ENCODE measurements at regions not wholly inside any gene's neighbourhood (a gene's known extent, or its start where the extent isn't known, plus 50 kb on each side); places are given as distances from the start of the nearest gene placed in this dataset.

DNA sequence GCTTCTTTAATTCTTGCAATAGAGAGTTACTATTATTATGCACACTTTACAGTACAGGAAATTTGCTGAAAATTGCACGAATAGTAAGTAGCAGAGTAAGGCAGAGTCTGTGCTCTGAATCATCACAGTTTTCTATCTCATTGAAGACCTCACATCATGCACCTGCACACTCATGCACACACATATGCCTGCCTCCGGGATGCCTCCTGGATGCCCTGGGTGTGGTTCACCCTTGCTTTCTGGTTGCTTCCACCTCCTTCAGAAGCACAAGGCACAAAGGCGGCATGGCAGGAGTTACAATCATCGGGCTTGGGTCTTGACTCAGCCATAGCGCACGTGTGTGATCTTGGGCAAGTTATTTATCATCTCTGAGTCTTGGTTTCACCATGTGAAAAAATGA is 564.0 kb downstream of the VRK1 start:
- H3K27ac ChIP-seq, result no peak overlapping the region
- TF ChIP-seq ZFX (IDR thresholded peaks at IDR 0.05; ENCODE audit: borderline replicate concordance), result no peak
- no peak for TF ChIP-seq CTCF (IDR thresholded peaks at IDR 0.05)

DNA sequence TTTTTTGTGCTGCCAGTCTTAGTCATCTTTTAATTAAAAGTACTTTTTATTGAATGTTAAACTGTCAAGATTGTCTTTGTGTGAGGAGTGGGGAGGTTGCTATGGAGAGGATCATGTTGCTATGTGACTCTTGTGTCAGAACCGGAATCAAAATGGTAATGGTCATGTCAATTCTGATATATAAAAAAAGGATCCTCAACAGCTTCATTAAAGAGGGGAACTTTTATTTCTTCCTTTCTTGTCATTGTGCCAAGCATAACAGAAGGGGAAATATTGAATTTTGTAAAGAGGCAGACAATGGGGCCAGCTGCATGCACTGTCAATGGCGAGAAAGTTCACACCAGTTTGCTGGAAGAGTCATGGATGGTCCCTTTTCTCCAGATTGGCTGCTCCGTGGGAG is 564.8 kb downstream of the VRK1 start:
- H3K27ac ChIP-seq, result no peak overlapping the region
- TF ChIP-seq CTCF (IDR thresholded peaks at IDR 0.05), result no peak
- no peak for TF ChIP-seq ZFX (IDR thresholded peaks at IDR 0.05; ENCODE audit: borderline replicate concordance)

DNA sequence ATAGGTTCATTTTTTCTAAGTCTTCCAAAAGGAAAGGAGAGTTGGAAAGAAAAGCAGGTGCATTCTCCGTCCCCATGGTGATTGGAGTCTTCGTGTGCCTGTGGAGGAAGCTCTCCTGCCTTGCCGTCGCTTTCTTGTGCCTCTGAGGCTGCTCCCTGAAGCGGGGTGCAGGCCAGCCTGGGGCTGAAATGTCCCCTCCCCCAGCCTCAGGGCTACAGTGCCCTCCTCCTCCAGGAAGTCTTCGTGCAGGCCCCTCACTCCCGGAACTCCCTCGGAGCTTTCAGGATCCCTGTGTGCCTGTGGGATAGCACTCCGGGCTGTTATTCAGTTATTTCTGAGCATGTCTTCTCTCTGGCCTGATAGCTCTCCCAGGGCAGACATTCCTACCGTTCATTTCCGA is 569.2 kb downstream of the VRK1 start:
- no peak overlapping the region for H3K27ac ChIP-seq

DNA sequence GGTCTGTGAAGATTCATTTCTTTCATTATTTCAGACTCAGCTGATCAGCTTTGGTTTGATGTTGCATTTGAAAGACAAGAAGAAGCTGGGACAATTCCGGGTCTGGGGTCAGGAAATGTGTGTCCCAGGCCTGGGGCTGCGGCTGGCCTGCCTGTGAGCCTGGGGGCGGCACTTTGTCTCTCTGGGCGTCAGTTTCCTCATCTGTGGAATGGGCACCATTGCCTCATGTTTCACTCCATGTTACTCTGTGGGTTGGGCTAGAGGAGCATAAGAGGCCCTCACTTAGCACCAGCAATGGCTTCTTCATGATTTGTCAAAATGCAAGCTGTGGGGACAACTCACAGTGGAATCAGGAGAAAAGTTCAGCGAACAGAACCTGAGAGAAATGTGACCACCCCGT is 570.1 kb downstream of the VRK1 start:
- no peak overlapping the region for H3K27ac ChIP-seq
- TF ChIP-seq CTCF (IDR thresholded peaks at IDR 0.05) (no peak), ZFX (IDR thresholded peaks at IDR 0.05; ENCODE audit: borderline replicate concordance) (no peak)

More for the DNA sequence above, 569.2 kb downstream of the VRK1 start:
- TF ChIP-seq CTCF (IDR thresholded peaks at IDR 0.05) (no peak), ZFX (IDR thresholded peaks at IDR 0.05; ENCODE audit: borderline replicate concordance) (no peak)

DNA sequence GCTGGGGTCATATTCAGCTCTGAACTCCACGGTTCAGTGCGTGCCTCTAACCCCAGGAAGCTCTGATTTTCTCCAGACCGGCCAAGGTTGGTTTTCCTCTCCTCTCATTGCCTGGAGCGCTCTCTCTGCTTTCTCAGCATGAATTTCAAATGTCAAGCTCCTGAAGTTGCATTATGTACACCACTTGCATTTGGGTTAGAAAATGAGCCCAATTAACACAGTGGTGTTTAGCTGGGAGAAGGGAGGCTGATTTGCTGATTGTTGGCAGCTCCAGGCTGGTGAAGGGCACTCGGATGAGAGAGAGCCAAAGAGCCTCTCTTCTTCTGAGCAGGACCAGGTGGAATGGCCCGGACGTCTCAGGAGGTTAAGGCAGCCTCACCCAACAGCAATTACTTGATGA is 570.9 kb downstream of the VRK1 start:
- TF ChIP-seq CTCF (IDR thresholded peaks at IDR 0.05) (no peak), ZFX (IDR thresholded peaks at IDR 0.05; ENCODE audit: borderline replicate concordance) (no peak)
- no peak overlapping the region for H3K27ac ChIP-seq

DNA sequence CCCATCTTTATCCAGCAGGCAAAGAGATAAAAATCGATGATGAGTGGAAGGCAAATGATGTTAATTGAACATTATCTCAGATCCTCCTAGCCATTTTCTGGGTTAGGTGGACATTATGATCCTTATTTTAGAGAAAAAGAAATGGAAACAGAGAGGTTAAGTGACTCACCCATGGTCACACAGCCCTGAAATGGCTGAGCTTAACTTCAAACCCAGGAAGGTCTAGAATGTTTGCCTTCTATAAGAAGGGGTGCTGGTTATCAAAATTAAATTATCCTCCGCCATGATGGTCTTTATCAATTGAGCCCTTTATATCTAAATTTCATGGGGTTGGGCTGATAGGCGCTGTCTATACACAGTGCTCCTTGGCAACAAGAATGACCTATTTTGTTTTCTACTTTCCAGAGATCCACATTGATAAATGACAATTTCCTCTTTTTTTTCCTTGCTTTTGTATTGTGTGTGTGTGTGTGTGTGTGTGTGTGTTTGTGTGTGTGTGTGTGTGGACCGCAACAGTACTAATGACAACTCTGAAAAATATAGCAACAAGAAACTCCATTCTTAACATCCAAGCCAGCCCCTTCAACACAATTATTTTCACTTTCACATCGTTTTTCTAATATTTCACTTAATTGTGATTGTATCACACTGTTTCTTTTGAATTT is 571.9 kb downstream of the VRK1 start:
- H3K27ac ChIP-seq, result no peak overlapping the region
- TF ChIP-seq CTCF (IDR thresholded peaks at IDR 0.05) (no peak), ZFX (IDR thresholded peaks at IDR 0.05; ENCODE audit: borderline replicate concordance) (no peak)

GRCh38 chr14:97369901-97370300 is 572.7 kb downstream of the VRK1 start:
- TF ChIP-seq ZFX (IDR thresholded peaks at IDR 0.05; ENCODE audit: borderline replicate concordance) (no peak), CTCF (IDR thresholded peaks at IDR 0.05) (no peak)
- no peak overlapping the region for H3K27ac ChIP-seq
